Adrenal gland (tissue), 9 donors: ENCODE measurements at regions not wholly inside any gene's neighbourhood (a gene's known extent, or its start where the extent isn't known, plus 50 kb on each side); places are given as distances from the start of the nearest gene placed in this dataset.

Experiments
- DNase-seq, 7 donors: peaks; one replicate each; pipeline ENCODE4 v3.0.0-alpha.2; 2019 to 2020
- H3K27ac ChIP-seq, 5 donors: fragments of 200-600 bp; sonication (generic) in 4 of 5; 1 replicate in 3 of 5; 2 replicates in 2 of 5; pipeline versions ENCODE4 v1.5.1 to v1.8.0; 2016 to 2020; ENCODE audit warnings: mild to moderate bottlenecking in 1 of 5
- H3K27me3 ChIP-seq: fragments of 200-600 bp; 2 replicates; pipeline ENCODE4 v1.8.0; 2021
- H3K36me3 ChIP-seq, 2 donors: fragments of 200-600 bp; replicated peaks in 1 of 2; 1 replicate in 1 of 2; 2 replicates in 1 of 2; pipeline versions ENCODE4 v1.5.1 to v1.8.0; 2018 to 2022
- H3K4me1 ChIP-seq, 2 donors: fragments of 200-600 bp; replicated peaks in 1 of 2; 1 replicate in 1 of 2; 2 replicates in 1 of 2; pipeline versions ENCODE4 v1.5.1 to v1.8.0; 2018 to 2021
- H3K4me3 ChIP-seq, 4 donors: fragments of 200-600 bp; sonication (generic) in 3 of 4; one replicate each; pipeline ENCODE4 v1.5.1; 2016 to 2018
- H3K9me3 ChIP-seq, 3 donors: fragments of 200-600 bp; sonication (generic) in 1 of 3; replicated peaks in 1 of 3; 1 replicate in 2 of 3; 2 replicates in 1 of 3; pipeline versions ENCODE4 v1.5.1 to v1.8.0; 2016 to 2021
- CTCF ChIP-seq, 6 experiments: fragments of 450-650 bp in 4 of 6; fragments of 200-600 bp in 2 of 6; sonication (generic) in 1 of 6; IDR thresholded peaks; 1 replicate in 5 of 6; 2 replicates in 1 of 6; pipeline versions ENCODE4 v1.5.1 to v1.8.0; 2016 to 2021; ENCODE audit warnings: antibody characterized with exemption in 6 of 6, mild to moderate bottlenecking in 2 of 6, moderate library complexity in 1 of 6
- POLR2A ChIP-seq, 2 donors: fragments of 450-650 bp; IDR thresholded peaks; one replicate each; pipeline ENCODE4 v1.6.1; 2017; ENCODE audit warnings: antibody characterized with exemption in 2 of 2, mild to moderate bottlenecking in 2 of 2, moderate library complexity in 1 of 2
- WGBS, 4 donors: extraction: QIAGEN DNeasy Blood & Tissue Kit in 2 of 4; methylation state at CpG; one replicate each; pipeline versions ENCODE4 v1.1.5 to v1.1.7; 2013 to 2017; 5-methylcytosine and 5-hydroxymethylcytosine counted together
- intact Hi-C, 2 donors: fragments of 100-400 bp; cut with DNase I; formaldehyde crosslinking; loops; one replicate each; pipeline versions ENCODE4 v1.14.1 to v1.15.0; 2022 to 2023
- small RNA-seq, 2 donors: library from RNA; depleted of rRNA; stranded (forward); fragments of <200 nt; gene quantifications; one replicate each; pipeline ENCODE3, GENCODE V24; 2016
- donor health status: healthy with polysubstance abuse.
- donor health status: Bipolar disorder and iron deficiency.
- donor health status: DM: yes; HTN: yes; CAD: no.
- donor health status: DM: no; HTN: no; CAD: no.
- donor health status: DM: no; HTN: no; CAD: no.

GRCh38 chr2:41994661-41995060 lies 53.2 kb upstream of the PKDCC start:
- Histone ChIP-seq H3K4me1 (peaks cover 0 to 11% of the 10 kb centered on the region in 2 donors), H3K4me3 (no peak overlapping the region), H3K9me3 (no peaks in the 10 kb centered on the region), H3K27ac (no peak overlapping the region), H3K27me3 (no peaks in the 10 kb centered on the region), H3K36me3 (no peaks in the 10 kb centered on the region)
- TF ChIP-seq POLR2A (IDR thresholded peaks at IDR 0.05) (no peak), CTCF (IDR thresholded peaks at IDR 0.05) (no peak)
- whole genome bisulfite sequencing, 4 donors: 92 to 98% (median 94%) methylated on average over 8 of the region's 8 CpGs
- intact Hi-C loops: no loop called here
- no peak for DNase-seq

- H3K27me3 ChIP-seq: no peaks in the 10 kb centered on the region
- H3K27ac ChIP-seq: no peak overlapping the region
- no peak for TF ChIP-seq POLR2A (IDR thresholded peaks at IDR 0.05)
- TF ChIP-seq CTCF (IDR thresholded peaks at IDR 0.05): no peak
- H3K4me3 ChIP-seq: no peak overlapping the region
- intact Hi-C loops: no loop called here
- WGBS, 4 donors: 85 to 96% (median 88%) methylated on average over 4 of the region's 4 CpGs
- H3K4me1 ChIP-seq: no peaks in the 10 kb centered on the region
- no peaks in the 10 kb centered on the region for H3K36me3 ChIP-seq
- DNase-seq: no peak
- H3K9me3 ChIP-seq: no peaks in the 10 kb centered on the region
Measured at GRCh38 chr2:41997561-41997960, 50.3 kb upstream of the PKDCC start.

Small RNA genes lying in the stretch of these regions (small RNA-seq; reads per million reads assigned to genes)
- gene RF00019: 0 reads per million in 2 donors
- gene RNU4-63P: 0 reads per million in 2 donors
